Gastrocnemius medialis (tissue), 4 donors: ENCODE measurements at regions not wholly inside any gene's neighbourhood (a gene's known extent, or its start where the extent isn't known, plus 50 kb on each side); places are given as distances from the start of the nearest gene placed in this dataset.
"Not testable (repeated sequence)": the region's sequence is repeated elsewhere in the genome, so short reads cannot be mapped to it uniquely, and the experiment has no call there.

Experiments
- ATAC-seq, 2 donors: fragments of 150-250 bp; one replicate each; pipeline ENCODE4 v1.9.1; 2016
- DNase-seq, 2 donors: peaks; one replicate each; pipeline ENCODE4 v3.0.0-alpha.2; 2019
- H3K27ac ChIP-seq, 4 donors: fragments of 200-600 bp; sonication (generic); 1 replicate in 1 of 4; 2 replicates in 3 of 4; pipeline ENCODE4 v1.5.1; 2016 to 2018; ENCODE audit warnings: mild to moderate bottlenecking in 2 of 4, moderate library complexity in 1 of 4
- H3K27me3 ChIP-seq, 3 donors: fragments of 200-600 bp; sonication (generic) in 2 of 3; 1 replicate in 1 of 3; 2 replicates in 2 of 3; pipeline versions ENCODE4 v1.5.1 to v1.6.0; 2016 to 2019; ENCODE audit warnings: mild to moderate bottlenecking in 1 of 3, moderate library complexity in 1 of 3
- H3K36me3 ChIP-seq, 2 donors: fragments of 200-600 bp; sonication (generic) in 1 of 2; one replicate each; pipeline ENCODE4 v1.5.1; 2017 to 2018
- H3K4me1 ChIP-seq, 2 donors: fragments of 200-600 bp; sonication (generic) in 1 of 2; one replicate each; pipeline ENCODE4 v1.5.1; 2016 to 2017; ENCODE audit warnings: mild to moderate bottlenecking in 2 of 2
- H3K4me3 ChIP-seq, 4 donors: fragments of 200-600 bp; sonication (generic) in 3 of 4; 1 replicate in 1 of 4; 2 replicates in 3 of 4; pipeline ENCODE4 v1.5.1; 2016 to 2019; ENCODE audit warnings: mild to moderate bottlenecking in 2 of 4
- H3K9me3 ChIP-seq, 3 donors: fragments of 200-600 bp; sonication (generic) in 2 of 3; 1 replicate in 1 of 3; 2 replicates in 2 of 3; pipeline ENCODE4 v1.5.1; 2016 to 2019
- CTCF ChIP-seq, 5 experiments: fragments of 450-650 bp in 3 of 5; fragments of 200-600 bp in 2 of 5; sonication (generic) in 2 of 5; IDR thresholded peaks in 4 of 5; conservative IDR thresholded peaks in 1 of 5; 1 replicate in 4 of 5; 2 replicates in 1 of 5; pipeline ENCODE4 v1.5.1; 2016 to 2019; ENCODE audit warnings: antibody characterized with exemption in 5 of 5, mild to moderate bottlenecking in 3 of 5, moderate library complexity in 3 of 5
- POLR2A ChIP-seq, 2 donors: fragments of 450-650 bp; IDR thresholded peaks; one replicate each; pipeline ENCODE4 v1.6.1; 2017; ENCODE audit warnings: antibody characterized with exemption in 2 of 2, mild to moderate bottlenecking in 2 of 2, moderate library complexity in 2 of 2
- in situ Hi-C, 4 donors: fragments of 200-750 bp; cut with MboI; loops; one replicate each; pipeline versions ENCODE4 v1.15.0 to v1.8.0; 2017; ENCODE audit warnings: low sequenced_read_pairs in 4 of 4
- intact Hi-C: fragments of 100-400 bp; cut with DNase I; formaldehyde crosslinking; loops from one replicate; pipeline ENCODE4 v1.15.1; 2023; ENCODE audit warnings: low total_unique reads

GRCh38 chr4:138344851-138345250 lies 102.7 kb upstream of the SLC7A11 start:
- TF ChIP-seq CTCF (IDR thresholded peaks at IDR 0.05 in 4 of 5, conservative IDR thresholded peaks at IDR 0.05 in 1 of 5) (no peak), POLR2A (IDR thresholded peaks at IDR 0.05) (no peak)
- no peaks in the 10 kb centered on the region for H3K9me3 ChIP-seq
- H3K36me3 ChIP-seq, result no peaks in the 10 kb centered on the region
- H3K4me3 ChIP-seq, result no peak overlapping the region
- intact Hi-C loops, result no loop called here
- ATAC-seq, result no peak
- H3K27ac ChIP-seq, result no peak overlapping the region
- H3K4me1 ChIP-seq, result no peaks in the 10 kb centered on the region
- in situ Hi-C loops, result no loop called here
- DNase-seq, result no peak
- no peaks in the 10 kb centered on the region for H3K27me3 ChIP-seq

- ATAC-seq (no peak), DNase-seq (no peak)
- in situ Hi-C loops, result no loop called here
- TF ChIP-seq CTCF (IDR thresholded peaks at IDR 0.05 in 4 of 5, conservative IDR thresholded peaks at IDR 0.05 in 1 of 5) (no peak), POLR2A (IDR thresholded peaks at IDR 0.05) (no peak)
- intact Hi-C loops, result no loop called here
- Histone ChIP-seq H3K9me3 (no peaks in the 10 kb centered on the region), H3K27ac (no peak overlapping the region), H3K4me1 (no peaks in the 10 kb centered on the region), H3K36me3 (no peaks in the 10 kb centered on the region), H3K27me3 (no peaks in the 10 kb centered on the region), H3K4me3 (no peak overlapping the region)
Measured at GRCh38 chr4:138344054-138344453, 101.9 kb upstream of the SLC7A11 start.

- TF ChIP-seq POLR2A (IDR thresholded peaks at IDR 0.05) (no peak), CTCF (IDR thresholded peaks at IDR 0.05 in 4 of 5, conservative IDR thresholded peaks at IDR 0.05 in 1 of 5) (no peak)
- DNase-seq, result no peak
- H3K9me3 ChIP-seq, result no peaks in the 10 kb centered on the region
- no peak overlapping the region for H3K27ac ChIP-seq
- in situ Hi-C loops, result no loop called here
- no peaks in the 10 kb centered on the region for H3K4me1 ChIP-seq
- no peak for ATAC-seq
- intact Hi-C loops, result no loop called here
- H3K27me3 ChIP-seq, result no peaks in the 10 kb centered on the region
- no peaks in the 10 kb centered on the region for H3K36me3 ChIP-seq
- H3K4me3 ChIP-seq, result no peak overlapping the region
Measured at GRCh38 chr4:138341739-138342415, 99.7 kb upstream of the SLC7A11 start.

GRCh38 chr4:138338840-138339239 lies 96.7 kb upstream of the SLC7A11 start:
- Histone ChIP-seq H3K9me3 (no peaks in the 10 kb centered on the region), H3K4me1 (no peaks in the 10 kb centered on the region), H3K27ac (no peak overlapping the region), H3K27me3 (no peaks in the 10 kb centered on the region), H3K36me3 (no peaks in the 10 kb centered on the region), H3K4me3 (no peak overlapping the region)
- no peak for ATAC-seq
- DNase-seq, result no peak
- in situ Hi-C loops, result no loop called here
- intact Hi-C loops, result no loop called here
- TF ChIP-seq POLR2A (IDR thresholded peaks at IDR 0.05) (no peak), CTCF (IDR thresholded peaks at IDR 0.05 in 4 of 5, conservative IDR thresholded peaks at IDR 0.05 in 1 of 5) (no peak)

GRCh38 chr4:138338222-138338621 lies 96.1 kb upstream of the SLC7A11 start:
- intact Hi-C loops, H3K27me3 ChIP-seq, H3K9me3 ChIP-seq, in situ Hi-C loops, H3K36me3 ChIP-seq, H3K4me3 ChIP-seq, H3K27ac ChIP-seq, DNase-seq, ATAC-seq, H3K4me1 ChIP-seq: not testable (repeated sequence)
